Thyroid gland (tissue), 4 donors: ENCODE measurements at regions not wholly inside any gene's neighbourhood (a gene's known extent, or its start where the extent isn't known, plus 50 kb on each side); places are given as distances from the start of the nearest gene placed in this dataset.

Source experiments
- DNase-seq, 2 donors: peaks; one replicate each; pipeline ENCODE4 v3.0.0-alpha.2; 2019
- H3K27ac ChIP-seq, 3 donors: fragments of 200-600 bp; sonication (generic); 1 replicate in 2 of 3; 2 replicates in 1 of 3; pipeline ENCODE4 v1.5.1; 2016 to 2019; ENCODE audit warnings: mild to moderate bottlenecking in 1 of 3, moderate library complexity in 1 of 3
- H3K27me3 ChIP-seq: fragments of 200-600 bp; sonication (generic); one replicate; pipeline ENCODE4 v1.5.1; 2019
- H3K36me3 ChIP-seq, 2 donors: fragments of 200-600 bp; sonication (generic); one replicate each; pipeline ENCODE4 v1.5.1; 2016 to 2019
- H3K4me1 ChIP-seq, 2 donors: fragments of 200-600 bp; sonication (generic); one replicate each; pipeline ENCODE4 v1.5.1; 2017 to 2019
- H3K4me3 ChIP-seq, 3 donors: fragments of 200-600 bp; sonication (generic); replicated peaks in 1 of 3; 1 replicate in 2 of 3; 2 replicates in 1 of 3; pipeline ENCODE4 v1.5.1; 2016; ENCODE audit warnings: mild to moderate bottlenecking in 1 of 3
- H3K9me3 ChIP-seq: fragments of 200-600 bp; sonication (generic); one replicate; pipeline ENCODE4 v1.5.1; 2017
- POLR2A ChIP-seq, 2 donors: fragments of 450-650 bp; IDR thresholded peaks; one replicate each; pipeline ENCODE4 v1.6.1; 2017; ENCODE audit warnings: antibody characterized with exemption in 2 of 2, mild to moderate bottlenecking in 2 of 2, moderate library complexity in 1 of 2
- WGBS, 2 donors: methylation state at CpG; one replicate each; pipeline ENCODE4 v1.1.5; 2017; 5-methylcytosine and 5-hydroxymethylcytosine counted together
- intact Hi-C: fragments of 100-400 bp; cut with DNase I; formaldehyde crosslinking; loops from one replicate; pipeline ENCODE4 v1.15.1; 2023
- TF ChIP-seq, protein P1 (sequence below), 6 experiments: fragments of 200-600 bp in 3 of 6; fragments of 450-650 bp in 3 of 6; sonication (generic) in 3 of 6; IDR thresholded peaks; one replicate each; pipeline ENCODE4 v1.5.1; 2016 to 2019; ENCODE audit warnings: antibody characterized with exemption in 6 of 6, mild to moderate bottlenecking in 2 of 6, inconsistent platforms in 1 of 6, moderate library complexity in 1 of 6

GRCh38 chr5:163024936-163025335 lies 412.5 kb upstream of the CCNG1 start:
- WGBS, 2 donors = 77 to 85% methylated on average over 7 of the region's 7 CpGs
- Histone ChIP-seq H3K27me3 (no peaks in the 10 kb centered on the region), H3K27ac (no peak overlapping the region), H3K4me1 (no peaks in the 10 kb centered on the region), H3K9me3 (no peaks in the 10 kb centered on the region), H3K4me3 (no peak overlapping the region), H3K36me3 (no peaks in the 10 kb centered on the region)
- intact Hi-C loops = no loop called here
- no peak for DNase-seq
- no peak for TF ChIP-seq POLR2A (IDR thresholded peaks at IDR 0.05)
- TF ChIP-seq, protein P1, sequence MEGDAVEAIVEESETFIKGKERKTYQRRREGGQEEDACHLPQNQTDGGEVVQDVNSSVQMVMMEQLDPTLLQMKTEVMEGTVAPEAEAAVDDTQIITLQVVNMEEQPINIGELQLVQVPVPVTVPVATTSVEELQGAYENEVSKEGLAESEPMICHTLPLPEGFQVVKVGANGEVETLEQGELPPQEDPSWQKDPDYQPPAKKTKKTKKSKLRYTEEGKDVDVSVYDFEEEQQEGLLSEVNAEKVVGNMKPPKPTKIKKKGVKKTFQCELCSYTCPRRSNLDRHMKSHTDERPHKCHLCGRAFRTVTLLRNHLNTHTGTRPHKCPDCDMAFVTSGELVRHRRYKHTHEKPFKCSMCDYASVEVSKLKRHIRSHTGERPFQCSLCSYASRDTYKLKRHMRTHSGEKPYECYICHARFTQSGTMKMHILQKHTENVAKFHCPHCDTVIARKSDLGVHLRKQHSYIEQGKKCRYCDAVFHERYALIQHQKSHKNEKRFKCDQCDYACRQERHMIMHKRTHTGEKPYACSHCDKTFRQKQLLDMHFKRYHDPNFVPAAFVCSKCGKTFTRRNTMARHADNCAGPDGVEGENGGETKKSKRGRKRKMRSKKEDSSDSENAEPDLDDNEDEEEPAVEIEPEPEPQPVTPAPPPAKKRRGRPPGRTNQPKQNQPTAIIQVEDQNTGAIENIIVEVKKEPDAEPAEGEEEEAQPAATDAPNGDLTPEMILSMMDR (IDR thresholded peaks at IDR 0.05) = no peak

GRCh38 chr5:163033656-163034055 lies 403.7 kb upstream of the CCNG1 start:
- no peak for DNase-seq
- Histone ChIP-seq H3K36me3 (no peaks in the 10 kb centered on the region), H3K27me3 (no peaks in the 10 kb centered on the region), H3K9me3 (no peaks in the 10 kb centered on the region), H3K4me3 (no peak overlapping the region), H3K27ac (no peak overlapping the region), H3K4me1 (no peaks in the 10 kb centered on the region)
- TF ChIP-seq POLR2A (IDR thresholded peaks at IDR 0.05) = no peak
- TF ChIP-seq, protein P1 (IDR thresholded peaks at IDR 0.05) = no peak
- WGBS, 2 donors = 29 to 32% methylated on average over 3 of the region's 3 CpGs
- intact Hi-C loops = no loop called here

DNA sequence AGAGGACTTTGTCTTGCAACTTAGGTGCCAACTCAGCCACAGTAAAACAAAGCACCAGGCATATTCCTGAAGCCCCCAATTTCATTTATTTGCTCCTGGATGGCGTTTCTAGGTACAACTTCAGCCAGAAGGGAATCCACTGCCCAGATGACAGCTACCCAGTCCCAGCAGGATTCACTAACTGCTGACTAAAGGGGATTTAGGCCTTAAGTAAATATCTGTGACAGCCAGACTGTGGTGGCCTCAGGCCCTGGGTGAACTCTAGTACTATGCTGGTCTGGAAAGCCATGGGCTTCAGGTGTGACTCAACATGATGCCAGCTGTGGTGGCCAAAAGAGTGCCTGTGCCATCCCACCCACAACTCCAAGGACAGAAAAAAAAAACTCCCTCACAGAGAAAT lies 396.1 kb upstream of the CCNG1 start:
- Histone ChIP-seq H3K27me3 (no peaks in the 10 kb centered on the region), H3K4me1 (no peaks in the 10 kb centered on the region), H3K27ac (no peak overlapping the region), H3K36me3 (no peaks in the 10 kb centered on the region), H3K9me3 (no peaks in the 10 kb centered on the region), H3K4me3 (no peak overlapping the region)
- DNase-seq = no peak
- WGBS, 2 donors = 57 to 59% methylated on average over 1 of the region's 1 CpG
- TF ChIP-seq POLR2A (IDR thresholded peaks at IDR 0.05) = no peak
- TF ChIP-seq, protein P1 (IDR thresholded peaks at IDR 0.05) = no peak
- intact Hi-C loops = no loop called here

GRCh38 chr5:163079618-163080017 lies 357.8 kb upstream of the CCNG1 start:
- TF ChIP-seq POLR2A (IDR thresholded peaks at IDR 0.05) = no peak
- TF ChIP-seq, protein P1 (IDR thresholded peaks at IDR 0.05) = no peak
- H3K27ac ChIP-seq = no peak overlapping the region
- no peak overlapping the region for H3K4me3 ChIP-seq
- H3K4me1 ChIP-seq = no peaks in the 10 kb centered on the region
- H3K9me3 ChIP-seq = no peaks in the 10 kb centered on the region
- DNase-seq = no peak
- intact Hi-C loops = no loop called here
- H3K27me3 ChIP-seq = no peaks in the 10 kb centered on the region
- H3K36me3 ChIP-seq = no peaks in the 10 kb centered on the region
- WGBS, 2 donors = 62 to 66% methylated on average over 3 of the region's 3 CpGs

DNA sequence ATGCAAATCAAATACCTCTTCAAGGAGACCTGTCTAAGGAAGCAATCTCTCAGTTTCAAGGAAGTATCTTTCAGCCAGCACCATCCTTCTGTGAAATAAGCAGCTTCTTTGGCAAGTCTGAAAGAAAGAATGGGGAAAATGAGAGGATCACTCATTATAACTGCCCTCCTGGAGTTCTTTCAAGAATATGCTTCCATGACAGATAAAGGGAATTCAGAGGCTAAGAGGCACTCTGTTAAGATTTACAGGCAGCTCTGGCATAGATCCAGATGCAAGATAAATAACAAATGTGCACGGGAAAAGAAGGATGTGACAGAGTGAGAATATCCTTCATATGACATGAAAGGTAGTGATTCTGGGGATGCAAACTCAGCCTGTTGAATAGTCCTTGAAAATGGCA lies 348.2 kb upstream of the CCNG1 start:
- Histone ChIP-seq H3K27ac (no peak overlapping the region), H3K36me3 (no peaks in the 10 kb centered on the region), H3K4me1 (no peaks in the 10 kb centered on the region), H3K9me3 (no peaks in the 10 kb centered on the region), H3K27me3 (no peaks in the 10 kb centered on the region), H3K4me3 (no peak overlapping the region)
- no peak for DNase-seq
- 0 to 6% methylated on average over 1 of the region's 1 CpG for WGBS, 2 donors
- intact Hi-C loops = no loop called here
- TF ChIP-seq POLR2A (IDR thresholded peaks at IDR 0.05) = no peak
- TF ChIP-seq, protein P1 (IDR thresholded peaks at IDR 0.05) = no peak
